K562 (cell line): ENCODE measurements at regions not wholly inside any gene's neighbourhood (a gene's known extent, or its start where the extent isn't known, plus 50 kb on each side); places are given as distances from the start of the nearest gene placed in this dataset.

ENCODE experiments used
- ATAC-seq: fragments of 200-7000 bp; cut with Tn5 transposase; 3 replicates; pipeline ENCODE4 v1.9.1; 2020; ENCODE audit warnings: moderate library complexity
- BruUV-seq: library from RNA; stranded (reverse); fragments of 400-500 nt; replicated peaks from 2 replicates; lab custom pipeline; 2021; lab: Mats Ljungman, UMichigan
- CTCF ChIA-PET: fragments of 300-600 bp; formaldehyde crosslinking; extraction: SDS; loops from one replicate; lab custom pipeline; 2021; ENCODE audit warnings: low intra/inter-chr PET ratio; lab: Yijun Ruan, JAX
- POLR2A ChIA-PET: fragments of 300-600, 350-650 bp; sonication (Branson Sonifier 250); formaldehyde crosslinking; extraction: SDS; loops from one replicate; lab custom pipeline; 2021; ENCODE audit warnings: antibody characterized with exemption, inconsistent platforms; lab: Yijun Ruan, JAX
- DNase-seq, 4 experiments: peaks; one replicate each; pipeline versions ENCODE4 v3.0.0 to v3.0.0-alpha.2; 2011 to 2018; ENCODE audit warnings: low spot score in 3 of 4, mixed read lengths in 3 of 4; ENCODE audit errors: extremely low read depth in 1 of 4
- FAIRE-seq: peaks from 2 replicates; lab custom pipeline; 2011; peaks lifted over from hg19 to GRCh38; lab: Jason Lieb, UNC
- H2AFZ ChIP-seq: 2 replicates; pipeline ENCODE4 v1.6.0; 2011; ENCODE audit warnings: low read depth, low read length, control low read depth, inconsistent platforms
- H3K27ac ChIP-seq: fragments of 200-600 bp; 3 replicates; pipeline ENCODE4 v1.8.0; 2011; ENCODE audit warnings: low read depth, mild to moderate bottlenecking, control low read depth, inconsistent platforms, low read length, moderate library complexity, mixed read lengths; ENCODE audit errors: extremely low read depth
- H3K27me3 ChIP-seq, 2 experiments: fragments of 300-600 bp in 1 of 2; 2 replicates in 1 of 2; 3 replicates in 1 of 2; pipeline versions ENCODE4 v1.6.0 to v1.8.0; 2011; ENCODE audit warnings: inconsistent platforms in 2 of 2, low read length in 2 of 2, mild to moderate bottlenecking in 1 of 2, mixed read lengths in 1 of 2, moderate library complexity in 1 of 2; ENCODE audit not compliant: control insufficient read depth in 2 of 2, insufficient read depth in 2 of 2
- H3K36me3 ChIP-seq: fragments of 300-600 bp; 3 replicates; pipeline ENCODE4 v1.8.0; 2011; ENCODE audit warnings: mild to moderate bottlenecking, low read length, inconsistent platforms; ENCODE audit not compliant: control insufficient read depth, insufficient read depth
- H3K4me1 ChIP-seq, 2 experiments: fragments of 200-600 bp in 1 of 2; replicated peaks in 1 of 2; 2 replicates in 1 of 2; 3 replicates in 1 of 2; pipeline versions ENCODE4 v1.5.1 to v1.8.0; 2011; ENCODE audit warnings: inconsistent platforms in 2 of 2, low read length in 2 of 2, mild to moderate bottlenecking in 1 of 2, mixed read lengths in 1 of 2, moderate library complexity in 1 of 2; ENCODE audit not compliant: control insufficient read depth in 2 of 2, insufficient read depth in 2 of 2
- H3K4me2 ChIP-seq: 2 replicates; pipeline ENCODE4 v1.6.1; 2011; ENCODE audit warnings: low read length, control low read depth, inconsistent platforms, mixed read lengths; ENCODE audit not compliant: insufficient read depth
- H3K4me3 ChIP-seq: fragments of 200-600 bp; sonication (generic), shearing (Covaris generic); 2 replicates; pipeline ENCODE4 v1.5.1; 2016; ENCODE audit warnings: control low read depth, inconsistent platforms
- H3K79me2 ChIP-seq: fragments of 200-600 bp; 3 replicates; pipeline ENCODE4 v1.8.0; 2011; ENCODE audit warnings: low read length, inconsistent platforms; ENCODE audit not compliant: control insufficient read depth, insufficient read depth
- H3K9ac ChIP-seq, 2 experiments: 2 replicates each; pipeline versions ENCODE4 v1.6.0 to v1.6.1; 2011; ENCODE audit warnings: low read depth in 2 of 2, low read length in 2 of 2, control low read depth in 1 of 2, inconsistent platforms in 1 of 2, mild to moderate bottlenecking in 1 of 2, mixed read lengths in 1 of 2; ENCODE audit not compliant: insufficient read depth in 1 of 2
- H3K9me1 ChIP-seq: one replicate; pipeline ENCODE4 v1.6.0; 2011; ENCODE audit warnings: inconsistent platforms, mild to moderate bottlenecking, low read length, moderate library complexity; ENCODE audit not compliant: control insufficient read depth, insufficient read depth
- H3K9me3 ChIP-seq: replicated peaks from 2 replicates; pipeline ENCODE4 v1.5.1; 2011; ENCODE audit warnings: low read depth, low read length, inconsistent platforms; ENCODE audit not compliant: control insufficient read depth, insufficient read depth
- H4K20me1 ChIP-seq: replicated peaks from 2 replicates; pipeline ENCODE4 v1.6.1; 2011; ENCODE audit warnings: low read length, inconsistent platforms, mixed read lengths; ENCODE audit not compliant: control insufficient read depth, insufficient read depth
- BDP1 ChIP-seq: IDR thresholded peaks from 3 replicates; pipeline ENCODE4 v1.6.1; 2011; ENCODE audit not compliant: insufficient read length, insufficient read depth
- CSDE1 ChIP-seq, 2 experiments: fragments of 450-650 bp; IDR thresholded peaks; 2 replicates each; pipeline ENCODE4 v1.6.1; 2016; ENCODE audit warnings: mild to moderate bottlenecking in 1 of 2
- DLX4 ChIP-seq: fragments of 250-450 bp; sonication (Bioruptor Pico); IDR thresholded peaks from 2 replicates; pipeline ENCODE4 v1.6.1; 2021; ENCODE audit warnings: mild to moderate bottlenecking
- DMBX1 ChIP-seq: fragments of 250-450 bp; sonication (Bioruptor Pico); IDR thresholded peaks from 2 replicates; pipeline ENCODE4 v1.8.0; 2022; ENCODE audit warnings: inconsistent platforms, mild to moderate bottlenecking, moderate library complexity, borderline replicate concordance
- MIER1 ChIP-seq: fragments of 450-650 bp; IDR thresholded peaks from 2 replicates; pipeline ENCODE4 v1.6.1; 2016; ENCODE audit warnings: antibody characterized with exemption, mild to moderate bottlenecking, low read depth
- MITF ChIP-seq: IDR thresholded peaks from 2 replicates; pipeline ENCODE4 v1.6.1; 2014; ENCODE audit warnings: antibody characterized with exemption
- MYNN ChIP-seq, 2 experiments: sonication (generic); formaldehyde crosslinking in 1 of 2; IDR thresholded peaks; 2 replicates each; pipeline versions ENCODE4 v1.5.0 to v1.6.1; 2016 to 2020; ENCODE audit warnings: antibody characterized with exemption in 1 of 2, missing genetic modification reagents in 1 of 2
- TSC22D4 ChIP-seq: fragments of 450-650 bp; IDR thresholded peaks from 2 replicates; pipeline ENCODE4 v1.6.1; 2016; ENCODE audit warnings: missing genetic modification characterization, missing biosample characterization, control low read depth
- ZBTB1 ChIP-seq: sonication (generic); formaldehyde crosslinking; IDR thresholded peaks from 2 replicates; pipeline ENCODE4 v1.8.1; 2023; ENCODE audit warnings: missing genetic modification reagents, low read depth, mild to moderate bottlenecking, borderline replicate concordance
- ZBTB9 ChIP-seq: fragments of 450-650 bp; formaldehyde crosslinking; IDR thresholded peaks from 2 replicates; pipeline ENCODE4 v1.4.0; 2020; ENCODE audit warnings: mild to moderate bottlenecking, moderate library complexity
- ZNF408 ChIP-seq: fragments of 250-450 bp; sonication (Bioruptor Pico); IDR thresholded peaks from 2 replicates; pipeline ENCODE4 v1.4.0; 2020; ENCODE audit warnings: low read depth, mild to moderate bottlenecking, moderate library complexity
- in situ Hi-C: fragments of 300-500 bp; cut with MboI; formaldehyde crosslinking; loops from 4 replicates; pipeline ENCODE4 v1.15.0; 2018; ENCODE audit warnings: inconsistent platforms, mixed read lengths
- intact Hi-C: fragments of 100-400 bp; cut with micrococcal nuclease; formaldehyde crosslinking; loops from 2 replicates; pipeline ENCODE4 v1.14.2; 2022
- TF ChIP-seq, protein P1 (sequence below), 2 experiments: IDR thresholded peaks in 1 of 2; conservative IDR thresholded peaks in 1 of 2; 2 replicates each; pipeline ENCODE4 v1.6.1; 2016; ENCODE audit warnings: low read depth in 2 of 2, mild to moderate bottlenecking in 1 of 2, missing compliant biosample characterization in 1 of 2, missing genetic modification characterization in 1 of 2, moderate library complexity in 1 of 2

DNA sequence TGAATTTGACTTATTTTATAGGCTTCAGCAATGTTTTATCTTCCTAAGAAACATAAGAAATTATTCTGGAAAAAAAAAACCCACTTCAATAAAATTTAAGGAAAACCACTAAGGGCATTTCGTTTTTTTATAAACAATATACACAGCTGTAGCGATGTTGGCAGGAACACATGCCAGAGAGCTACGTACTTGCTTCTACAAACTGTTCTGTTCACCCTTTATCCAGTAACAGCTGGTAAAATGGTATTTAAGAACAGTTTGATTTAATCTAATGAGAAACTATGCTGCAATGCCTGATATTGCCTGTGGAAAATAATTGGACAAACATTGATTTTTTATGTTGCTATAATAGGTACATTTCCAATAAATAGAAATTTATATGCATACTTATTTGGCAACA, 137.2 kb upstream of the DACH1 start (continued):
- TF ChIP-seq, protein P1, sequence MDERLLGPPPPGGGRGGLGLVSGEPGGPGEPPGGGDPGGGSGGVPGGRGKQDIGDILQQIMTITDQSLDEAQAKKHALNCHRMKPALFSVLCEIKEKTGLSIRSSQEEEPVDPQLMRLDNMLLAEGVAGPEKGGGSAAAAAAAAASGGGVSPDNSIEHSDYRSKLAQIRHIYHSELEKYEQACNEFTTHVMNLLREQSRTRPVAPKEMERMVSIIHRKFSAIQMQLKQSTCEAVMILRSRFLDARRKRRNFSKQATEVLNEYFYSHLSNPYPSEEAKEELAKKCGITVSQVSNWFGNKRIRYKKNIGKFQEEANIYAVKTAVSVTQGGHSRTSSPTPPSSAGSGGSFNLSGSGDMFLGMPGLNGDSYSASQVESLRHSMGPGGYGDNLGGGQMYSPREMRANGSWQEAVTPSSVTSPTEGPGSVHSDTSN (CRISPR knock-in tag; IDR thresholded peaks at IDR 0.05; ENCODE audit: low read depth): no peak
- TF ChIP-seq, protein P1 (tag; conservative IDR thresholded peaks at IDR 0.05; ENCODE audit: low read depth): no peak
- no peak for TF ChIP-seq ZBTB9 (CRISPR knock-in tag)
- no peak for TF ChIP-seq DMBX1
- TF ChIP-seq MITF: no peak

DNA sequence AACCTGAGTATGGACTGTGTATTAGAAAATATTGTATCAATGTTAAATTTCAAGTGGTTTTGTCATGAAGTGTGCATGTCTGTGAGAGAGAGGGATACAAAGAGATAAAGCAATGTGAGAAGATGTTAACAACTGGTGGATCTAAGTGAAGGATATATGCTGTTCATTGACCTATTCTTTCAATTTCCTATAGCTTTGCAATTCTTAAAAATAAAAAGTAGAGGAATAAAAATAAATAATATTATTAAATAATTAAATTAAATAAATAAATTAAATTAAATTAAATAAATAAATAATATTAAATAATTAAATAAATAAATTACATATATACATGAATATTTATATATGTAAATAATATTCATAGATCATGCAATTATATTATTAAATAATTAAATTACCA, 131.2 kb upstream of the DACH1 start:
- CTCF ChIA-PET: no interaction called here
- no peak for ATAC-seq
- no TSS peak for BruUV-seq
- no peak for FAIRE-seq
- Histone ChIP-seq H3K9me1 (no peaks in the 10 kb centered on the region), H3K27ac (no peak overlapping the region), H3K27me3 (no peaks in the 10 kb centered on the region), H3K4me2 (no peak overlapping the region), H3K79me2 (no peaks in the 10 kb centered on the region), H4K20me1 (no peaks in the 10 kb centered on the region), H3K9me3 (no peaks in the 10 kb centered on the region), H3K9ac (no peak overlapping the region), H3K4me1 (no peaks in the 10 kb centered on the region), H3K36me3 (no peaks in the 10 kb centered on the region), H3K4me3 (no peak overlapping the region), H2AFZ (no peak overlapping the region)
- in situ Hi-C loops (no loop called here), intact Hi-C loops (no loop called here)
- POLR2A ChIA-PET: no interaction called here
- DNase-seq: no peak
- no peak for TF ChIP-seq DLX4 (CRISPR knock-in tag)
- no peak for TF ChIP-seq ZNF408 (CRISPR knock-in tag)
- no peak for TF ChIP-seq CSDE1 (IDR thresholded peaks at IDR 0.05)
- TF ChIP-seq DMBX1: no peak
- TF ChIP-seq MIER1: no peak
- TF ChIP-seq MYNN (IDR thresholded peaks at IDR 0.05): no peak
- TF ChIP-seq MYNN (CRISPR knock-in tag; IDR thresholded peaks at IDR 0.05): no peak
- TF ChIP-seq TSC22D4 (tag): no peak
- no peak for TF ChIP-seq BDP1
- no peak for TF ChIP-seq ZBTB1 (CRISPR knock-in tag)
